ENCODE measurements at regions not wholly inside any gene's neighbourhood (a gene's known extent, or its start where the extent isn't known, plus 50 kb on each side); places are given as distances from the start of the nearest gene placed in this dataset.

- DNase-seq (ENCODE audit: low read depth), result no peak
- no peaks in the 10 kb centered on the region for H3K79me2 ChIP-seq (ENCODE audit: insufficient read depth, low read length)
- H3K4me2 ChIP-seq (ENCODE audit: low read length), result no peak overlapping the region
- no peaks in the 10 kb centered on the region for H3K4me1 ChIP-seq (ENCODE audit: insufficient read depth, low read length)
- Mint-ChIP-seq H3K4me3 (ENCODE audit: unreplicated experiment) (no peak overlapping the region), H3K9me3 (ENCODE audit: unreplicated experiment) (peaks cover 8% of the 10 kb centered on the region), H3K36me3 (ENCODE audit: low read depth, unreplicated experiment) (no peaks in the 10 kb centered on the region), H3K4me1 (ENCODE audit: low read depth, unreplicated experiment) (no peaks in the 10 kb centered on the region), H3K27me3 (ENCODE audit: low read depth, unreplicated experiment) (no peaks in the 10 kb centered on the region), H3K27ac (ENCODE audit: unreplicated experiment) (no peak overlapping the region)
- no peaks in the 10 kb centered on the region for H3K27me3 ChIP-seq (ENCODE audit: insufficient read depth, low read length)
- no peak overlapping the region for H3K9ac ChIP-seq (ENCODE audit: low read length)
- H3K27ac ChIP-seq (ENCODE audit: low read depth, low read length), result no peak overlapping the region
- H3K4me3 ChIP-seq (ENCODE audit: insufficient read depth, low read depth, low read length), result no peak overlapping the region
- H4K20me1 ChIP-seq (ENCODE audit: insufficient read depth, low read length), result no peaks in the 10 kb centered on the region
- no peak overlapping the region for H2AFZ ChIP-seq (ENCODE audit: low read depth, low read length)
- H3K36me3 ChIP-seq (ENCODE audit: insufficient read depth, low read length), result no peaks in the 10 kb centered on the region
- H3K9me3 ChIP-seq (ENCODE audit: insufficient read depth, low read depth, low read length), result no peaks in the 10 kb centered on the region
- TF ChIP-seq CTCF (IDR thresholded peaks at IDR 0.05; ENCODE audit: insufficient read depth, low read depth, low read length), result no peak
- no peak for TF ChIP-seq EZH2 (IDR thresholded peaks at IDR 0.05; ENCODE audit: insufficient read depth, low read length)
- no peak for FAIRE-seq
Measured at GRCh38 chr7:69180662-69181061, 417.6 kb upstream of the AUTS2 start.

- Histone ChIP-seq H3K27ac (ENCODE audit: low read depth, low read length) (no peak overlapping the region), H3K4me3 (ENCODE audit: insufficient read depth, low read depth, low read length) (no peak overlapping the region), H3K9ac (ENCODE audit: low read length) (no peak overlapping the region), H3K9me3 (ENCODE audit: insufficient read depth, low read depth, low read length) (no peaks in the 10 kb centered on the region), H3K36me3 (ENCODE audit: insufficient read depth, low read length) (no peaks in the 10 kb centered on the region), H4K20me1 (ENCODE audit: insufficient read depth, low read length) (no peaks in the 10 kb centered on the region), H3K27me3 (ENCODE audit: insufficient read depth, low read length) (no peaks in the 10 kb centered on the region), H3K4me2 (ENCODE audit: low read length) (no peak overlapping the region), H3K79me2 (ENCODE audit: insufficient read depth, low read length) (no peaks in the 10 kb centered on the region), H2AFZ (ENCODE audit: low read depth, low read length) (no peak overlapping the region), H3K4me1 (ENCODE audit: insufficient read depth, low read length) (no peaks in the 10 kb centered on the region)
- H3K4me3 Mint-ChIP-seq (ENCODE audit: unreplicated experiment), result no peak overlapping the region
- H3K36me3 Mint-ChIP-seq (ENCODE audit: low read depth, unreplicated experiment), result no peaks in the 10 kb centered on the region
- peaks cover 6% of the 10 kb centered on the region for H3K9me3 Mint-ChIP-seq (ENCODE audit: unreplicated experiment)
- FAIRE-seq (no peak), DNase-seq (ENCODE audit: low read depth) (no peak)
- H3K4me1 Mint-ChIP-seq (ENCODE audit: low read depth, unreplicated experiment), result no peaks in the 10 kb centered on the region
- no peak overlapping the region for H3K27ac Mint-ChIP-seq (ENCODE audit: unreplicated experiment)
- no peaks in the 10 kb centered on the region for H3K27me3 Mint-ChIP-seq (ENCODE audit: low read depth, unreplicated experiment)
- TF ChIP-seq CTCF (IDR thresholded peaks at IDR 0.05; ENCODE audit: insufficient read depth, low read depth, low read length), result no peak
Measured at GRCh38 chr7:69182596-69183467, 415.4 kb upstream of the AUTS2 start.

DNA sequence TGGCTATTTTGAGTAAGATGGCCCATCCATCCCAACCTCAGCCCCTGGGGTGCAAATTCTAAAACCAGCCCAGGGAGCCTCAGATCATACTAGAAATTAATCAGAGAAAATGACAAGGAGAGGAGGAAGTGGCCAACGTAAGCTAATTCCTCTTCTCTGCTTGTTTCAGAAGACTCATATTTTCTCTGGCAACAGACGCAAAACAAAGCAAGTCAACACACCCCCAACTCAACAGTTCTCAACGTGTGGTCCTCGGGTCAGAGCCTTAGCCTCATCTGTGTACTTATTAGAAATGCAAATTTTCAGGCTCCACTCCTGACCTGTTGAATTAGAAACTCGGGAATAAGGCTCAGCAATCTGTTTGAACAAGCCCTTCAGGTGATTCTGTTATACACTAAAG, 413.9 kb upstream of the AUTS2 start:
- Histone ChIP-seq H3K79me2 (ENCODE audit: insufficient read depth, low read length) (no peaks in the 10 kb centered on the region), H3K27me3 (ENCODE audit: insufficient read depth, low read length) (no peaks in the 10 kb centered on the region), H3K9me3 (ENCODE audit: insufficient read depth, low read depth, low read length) (no peaks in the 10 kb centered on the region), H3K4me3 (ENCODE audit: insufficient read depth, low read depth, low read length) (no peak overlapping the region), H3K4me2 (ENCODE audit: low read length) (no peak overlapping the region), H3K27ac (ENCODE audit: low read depth, low read length) (no peak overlapping the region), H3K4me1 (ENCODE audit: insufficient read depth, low read length) (no peaks in the 10 kb centered on the region), H2AFZ (ENCODE audit: low read depth, low read length) (no peak overlapping the region), H3K9ac (ENCODE audit: low read length) (no peak overlapping the region), H4K20me1 (ENCODE audit: insufficient read depth, low read length) (no peaks in the 10 kb centered on the region), H3K36me3 (ENCODE audit: insufficient read depth, low read length) (no peaks in the 10 kb centered on the region)
- no peak overlapping the region for H3K27ac Mint-ChIP-seq (ENCODE audit: unreplicated experiment)
- H3K4me1 Mint-ChIP-seq (ENCODE audit: low read depth, unreplicated experiment), result no peaks in the 10 kb centered on the region
- H3K4me3 Mint-ChIP-seq (ENCODE audit: unreplicated experiment), result no peak overlapping the region
- peaks cover 5% of the 10 kb centered on the region for H3K9me3 Mint-ChIP-seq (ENCODE audit: unreplicated experiment)
- FAIRE-seq (no peak), DNase-seq (ENCODE audit: low read depth) (no peak)
- no peak for TF ChIP-seq EZH2 (IDR thresholded peaks at IDR 0.05; ENCODE audit: insufficient read depth, low read length)
- TF ChIP-seq CTCF (IDR thresholded peaks at IDR 0.05; ENCODE audit: insufficient read depth, low read depth, low read length), result no peak
- no peaks in the 10 kb centered on the region for H3K36me3 Mint-ChIP-seq (ENCODE audit: low read depth, unreplicated experiment)
- no peaks in the 10 kb centered on the region for H3K27me3 Mint-ChIP-seq (ENCODE audit: low read depth, unreplicated experiment)

Data from astrocyte (in vitro differentiated cells and primary cell).